HPDE6-E6E7 (cell line): ENCODE measurements at regions not wholly inside any gene's neighbourhood (a gene's known extent, or its start where the extent isn't known, plus 50 kb on each side); places are given as distances from the start of the nearest gene placed in this dataset.

ENCODE experiments used
- DNase-seq: peaks from one replicate; pipeline ENCODE4 v3.0.0; 2011; ENCODE audit warnings: missing footprints; ENCODE audit errors: extremely low spot score

GRCh38 chr16:86905302-86905701, 327.0 kb downstream of the FOXL1 start:
- no peak for DNase-seq

- DNase-seq: no peak
Measured at GRCh38 chr16:86906623-86907022, 328.3 kb downstream of the FOXL1 start.

GRCh38 chr16:86909359-86910160, 331.2 kb downstream of the FOXL1 start:
- DNase-seq: no peak

GRCh38 chr16:86910161-86910769, 331.9 kb downstream of the FOXL1 start:
- no peak for DNase-seq

- no peak for DNase-seq
Measured at GRCh38 chr16:86911437-86911958, 333.1 kb downstream of the FOXL1 start.

GRCh38 chr16:86913886-86914285, 335.5 kb downstream of the FOXL1 start:
- no peak for DNase-seq

- no peak for DNase-seq
Measured at GRCh38 chr16:86914876-86915717, 336.7 kb downstream of the FOXL1 start.

GRCh38 chr16:86917471-86918365, 339.4 kb downstream of the FOXL1 start:
- no peak for DNase-seq

GRCh38 chr16:86918637-86919036, 340.3 kb downstream of the FOXL1 start:
- no peak for DNase-seq

- DNase-seq: no peak
Measured at GRCh38 chr16:86919078-86919477, 340.7 kb downstream of the FOXL1 start.

- no peak for DNase-seq
Measured at GRCh38 chr16:86919578-86920305, 341.4 kb downstream of the FOXL1 start.

- DNase-seq: no peak
Measured at GRCh38 chr16:86921289-86921688, 342.9 kb downstream of the FOXL1 start.

GRCh38 chr16:86922311-86922710, 344.0 kb downstream of the FOXL1 start:
- no peak for DNase-seq

GRCh38 chr16:86923656-86924055, 345.3 kb downstream of the FOXL1 start:
- no peak for DNase-seq

- no peak for DNase-seq
Measured at GRCh38 chr16:86924537-86924936, 346.2 kb downstream of the FOXL1 start.

- no peak for DNase-seq
Measured at GRCh38 chr16:86925067-86925791, 346.9 kb downstream of the FOXL1 start.

- DNase-seq: no peak
Measured at GRCh38 chr16:86926181-86927094, 348.1 kb downstream of the FOXL1 start.

GRCh38 chr16:86927699-86928098, 349.4 kb downstream of the FOXL1 start:
- DNase-seq: no peak

GRCh38 chr16:86928523-86929011, 350.2 kb downstream of the FOXL1 start:
- DNase-seq: no peak
